HUES6 (cell line): ENCODE measurements at regions not wholly inside any gene's neighbourhood (a gene's known extent, or its start where the extent isn't known, plus 50 kb on each side); places are given as distances from the start of the nearest gene placed in this dataset.

Experiments
- H3K27ac ChIP-seq: 2 replicates; pipeline ENCODE4 v1.7.0; 2013; ENCODE audit warnings: low read depth, mild to moderate bottlenecking, low read length, inconsistent platforms
- H3K27me3 ChIP-seq: 2 replicates; pipeline ENCODE4 v1.6.1; 2013; ENCODE audit warnings: low read length; ENCODE audit not compliant: control insufficient read depth, insufficient read depth
- H3K36me3 ChIP-seq: 2 replicates; pipeline ENCODE4 v1.6.1; 2013; ENCODE audit warnings: low read length; ENCODE audit not compliant: control insufficient read depth, insufficient read depth
- H3K4me1 ChIP-seq: 2 replicates; pipeline ENCODE4 v1.6.1; 2013; ENCODE audit warnings: low read length; ENCODE audit not compliant: control insufficient read depth, insufficient read depth
- H3K4me3 ChIP-seq: 2 replicates; pipeline ENCODE4 v1.5.1; 2013; ENCODE audit warnings: low read depth, low read length
- H3K9ac ChIP-seq: one replicate; pipeline ENCODE4 v1.6.1; 2013; ENCODE audit warnings: mild to moderate bottlenecking, low read length
- H3K9me3 ChIP-seq: 2 replicates; pipeline ENCODE4 v1.6.1; 2013; ENCODE audit warnings: low read depth, low read length; ENCODE audit not compliant: control insufficient read depth, insufficient read depth

DNA sequence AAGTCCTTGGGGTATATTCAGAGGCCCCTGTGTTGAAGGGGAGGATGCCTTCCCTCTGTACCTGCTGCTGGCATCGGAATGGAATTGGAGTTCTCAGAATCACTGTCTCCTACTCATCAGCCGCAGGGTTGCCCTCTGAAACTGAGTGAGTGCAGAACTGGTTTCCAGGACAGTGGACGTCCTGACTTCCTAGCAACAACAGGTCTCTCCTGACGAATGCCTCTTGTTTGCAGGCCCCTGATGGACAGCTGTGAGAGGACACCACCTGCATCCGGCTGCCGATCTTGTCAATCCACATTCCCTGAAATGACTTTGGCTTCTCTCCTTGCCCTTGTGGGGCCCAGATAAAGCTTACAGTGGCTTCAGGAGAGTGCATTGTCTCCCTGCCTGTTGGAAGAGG, 274.5 kb downstream of the NSG2 start:
- Histone ChIP-seq H3K9me3 (no peaks in the 10 kb centered on the region), H3K4me1 (0 out of 2 replicates have a peak, but pooled peaks cover 2% of the 10 kb centered on the region), H3K36me3 (no peaks in the 10 kb centered on the region), H3K27ac (no peak overlapping the region), H3K9ac (no peak overlapping the region), H3K4me3 (no peak overlapping the region), H3K27me3 (peaks cover 16% of the 10 kb centered on the region; the same call in 1 of the 2 replicates)

DNA sequence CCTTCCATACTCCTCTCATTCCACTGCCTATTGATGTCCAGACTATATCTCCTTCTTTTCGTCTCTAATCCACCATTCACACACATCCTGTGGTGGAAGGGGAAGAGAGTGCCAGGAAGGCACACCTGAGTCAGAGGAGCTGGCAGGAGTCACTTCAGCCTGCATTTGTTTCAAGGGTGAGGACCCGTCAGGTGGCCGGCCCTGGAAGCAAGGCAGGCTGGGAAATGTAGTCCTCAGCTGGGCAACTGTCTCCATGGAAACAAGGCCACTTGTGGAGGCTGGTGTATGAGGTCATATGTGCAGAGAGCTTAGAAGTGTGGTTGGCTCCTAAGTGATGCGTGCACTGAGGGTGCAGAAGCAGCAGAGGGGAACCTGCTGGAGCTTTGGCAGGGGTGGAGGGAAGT, 278.4 kb downstream of the NSG2 start:
- no peak overlapping the region for H3K4me3 ChIP-seq
- H3K36me3 ChIP-seq: no peaks in the 10 kb centered on the region
- H3K9me3 ChIP-seq: no peaks in the 10 kb centered on the region
- peaks cover 15% of the 10 kb centered on the region for H3K4me1 ChIP-seq
- H3K9ac ChIP-seq: no peak overlapping the region
- H3K27ac ChIP-seq: no peak overlapping the region
- H3K27me3 ChIP-seq: peaks cover 16% of the 10 kb centered on the region; the same call in 1 of the 2 replicates

DNA sequence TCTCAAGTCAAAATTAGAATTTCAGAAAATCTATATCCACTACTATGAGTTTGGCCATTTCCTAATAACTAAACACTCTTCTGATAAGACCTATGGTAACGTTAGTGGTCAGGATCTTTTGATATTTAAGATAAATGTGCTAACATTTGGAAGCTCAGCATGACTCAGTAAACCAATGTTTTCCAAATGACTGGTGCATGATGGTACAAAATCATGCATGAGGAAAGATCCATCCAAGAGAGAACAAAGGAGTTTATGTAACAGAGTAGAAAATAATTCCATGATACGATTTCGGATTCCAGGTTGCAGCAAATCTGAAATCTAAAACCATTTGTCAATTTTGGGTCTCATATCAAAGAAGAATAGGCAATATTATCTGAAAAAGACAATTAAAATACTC, 279.2 kb downstream of the NSG2 start:
- Histone ChIP-seq H3K9ac (no peak overlapping the region), H3K4me1 (peaks cover 23% of the 10 kb centered on the region), H3K9me3 (no peaks in the 10 kb centered on the region), H3K4me3 (no peak overlapping the region), H3K27ac (no peak overlapping the region), H3K27me3 (peaks cover 12% of the 10 kb centered on the region; the same call in 1 of the 2 replicates), H3K36me3 (no peaks in the 10 kb centered on the region)

DNA sequence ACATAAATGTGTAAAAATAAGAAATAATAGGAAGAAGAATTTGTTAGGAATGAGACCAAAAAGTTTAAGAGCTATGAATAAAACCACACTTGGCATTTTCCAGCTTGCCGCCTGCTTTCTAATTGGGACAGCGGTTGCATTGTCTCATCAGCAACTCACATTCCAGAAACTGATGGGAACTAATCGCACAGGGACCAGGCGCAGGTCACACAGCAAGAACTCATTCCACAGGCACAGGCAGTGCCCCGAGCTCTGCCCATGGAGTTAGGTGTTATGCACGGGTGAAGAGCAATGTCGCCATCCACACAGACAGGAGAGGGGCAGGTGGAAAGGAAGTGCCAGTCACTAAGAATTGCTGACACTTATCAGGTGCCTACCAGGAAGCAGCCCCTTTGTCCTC, 279.9 kb downstream of the NSG2 start:
- no peak overlapping the region for H3K27ac ChIP-seq
- H3K4me1 ChIP-seq: peaks cover 24% of the 10 kb centered on the region
- H3K36me3 ChIP-seq: no peaks in the 10 kb centered on the region

DNA sequence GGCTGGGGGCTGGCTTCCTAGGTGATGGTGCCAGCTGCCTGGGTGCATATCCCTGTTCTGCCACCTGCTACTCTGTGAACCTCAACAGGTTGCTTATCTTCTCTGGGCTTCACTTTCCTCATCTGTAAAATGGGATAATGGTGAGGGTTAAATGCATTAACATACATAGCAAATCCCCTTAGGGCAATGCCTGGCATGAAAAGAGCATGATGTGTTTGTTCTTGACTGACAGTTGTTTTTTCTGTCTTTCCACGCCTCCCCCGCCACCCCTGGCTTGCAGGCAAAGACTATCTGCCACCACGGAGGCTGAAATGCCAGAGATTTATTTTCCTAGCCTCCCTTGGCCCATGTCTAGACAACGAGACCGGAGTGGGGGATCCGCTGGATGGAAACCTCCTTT, 280.5 kb downstream of the NSG2 start:
- Histone ChIP-seq H3K4me1 (peaks cover 24% of the 10 kb centered on the region), H3K36me3 (no peaks in the 10 kb centered on the region), H3K4me3 (no peak overlapping the region), H3K9ac (no peak overlapping the region), H3K27ac (no peak overlapping the region), H3K9me3 (no peaks in the 10 kb centered on the region), H3K27me3 (peaks cover 7% of the 10 kb centered on the region; the same call in 1 of the 2 replicates)

More for the DNA sequence above, 279.9 kb downstream of the NSG2 start:
- Histone ChIP-seq H3K9ac (no peak overlapping the region), H3K9me3 (no peaks in the 10 kb centered on the region), H3K27me3 (peaks cover 7% of the 10 kb centered on the region; the same call in 1 of the 2 replicates), H3K4me3 (no peak overlapping the region)

DNA sequence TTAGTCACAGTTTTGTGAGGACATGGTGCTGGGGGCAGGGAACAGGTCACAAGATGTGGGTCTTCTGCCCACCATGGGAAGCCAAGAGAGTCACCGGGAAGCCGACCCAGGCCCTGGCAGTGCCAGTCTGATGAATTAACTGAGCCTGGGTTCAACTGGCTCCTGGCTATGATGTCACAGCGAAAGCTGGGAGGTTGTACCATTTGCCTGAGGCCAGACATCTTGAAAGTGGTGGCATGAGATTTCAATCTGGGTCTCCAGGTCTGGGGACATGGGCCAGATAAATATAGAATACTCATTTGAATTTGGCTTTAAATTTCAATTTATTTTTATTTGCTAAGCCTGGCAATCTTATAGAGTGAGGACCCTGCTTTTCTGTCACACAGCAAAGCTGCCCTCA, 280.9 kb downstream of the NSG2 start:
- Histone ChIP-seq H3K36me3 (no peaks in the 10 kb centered on the region), H3K9me3 (no peaks in the 10 kb centered on the region), H3K9ac (no peak overlapping the region), H3K4me1 (peaks cover 24% of the 10 kb centered on the region), H3K27ac (no peak overlapping the region), H3K4me3 (no peak overlapping the region), H3K27me3 (peaks cover 5% of the 10 kb centered on the region; the same call in 1 of the 2 replicates)

DNA sequence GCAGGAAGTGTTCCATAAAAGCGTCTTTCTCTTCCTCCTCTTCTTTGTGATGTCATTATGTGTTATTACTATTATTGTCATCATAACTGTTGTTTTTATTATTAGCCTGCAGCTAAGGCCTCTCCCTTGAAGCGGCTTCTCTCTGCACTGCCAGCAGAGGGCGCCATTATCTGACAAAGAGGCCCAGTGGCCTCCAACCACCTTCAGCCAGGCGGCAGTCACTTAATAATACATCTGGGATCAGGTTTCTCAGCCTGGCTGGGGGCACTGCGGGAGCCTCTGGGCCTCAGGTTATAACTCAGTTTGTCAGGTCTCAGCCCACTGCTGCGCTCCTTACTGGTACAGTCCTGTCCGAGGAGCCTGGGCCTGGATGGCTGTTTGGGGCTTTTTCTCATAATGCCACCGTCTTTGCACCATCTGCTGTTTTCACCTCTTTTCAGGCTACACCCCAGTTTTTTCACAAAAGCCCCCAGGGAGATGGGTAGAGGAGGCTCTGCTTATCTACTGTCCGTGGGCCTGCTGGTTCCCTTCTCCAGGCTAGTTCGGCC, 281.9 kb downstream of the NSG2 start:
- peaks cover 24% of the 10 kb centered on the region for H3K4me1 ChIP-seq
- H3K9ac ChIP-seq: no peak overlapping the region

DNA sequence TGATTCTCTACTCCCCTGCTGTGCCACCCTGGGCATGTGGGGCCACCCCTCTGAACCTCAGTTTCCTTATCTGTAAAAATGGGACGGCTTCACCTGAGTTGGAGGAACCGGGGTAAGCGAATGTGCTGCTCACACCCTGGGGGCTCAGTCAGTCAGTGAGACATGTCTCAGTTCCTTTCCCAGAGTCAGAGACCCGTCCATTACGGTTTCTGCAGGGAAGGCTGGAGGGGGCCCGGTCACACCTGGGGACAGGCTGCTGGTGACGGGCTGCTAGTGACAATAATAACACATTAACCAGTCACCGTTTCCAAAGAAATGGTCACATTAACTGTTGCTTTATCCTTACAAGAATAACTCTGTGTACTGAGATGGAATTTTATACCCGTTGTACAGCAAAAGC, 282.4 kb downstream of the NSG2 start:
- Histone ChIP-seq H3K9me3 (no peaks in the 10 kb centered on the region), H3K9ac (no peak overlapping the region), H3K27ac (peak overlapping the region; percentile 38; the same call in 1 of the 2 replicates), H3K36me3 (no peaks in the 10 kb centered on the region), H3K4me3 (no peak overlapping the region), H3K27me3 (no peaks in the 10 kb centered on the region), H3K4me1 (peaks cover 24% of the 10 kb centered on the region)

More for the DNA sequence above, 281.9 kb downstream of the NSG2 start:
- H3K9me3 ChIP-seq: no peaks in the 10 kb centered on the region
- H3K4me3 ChIP-seq: no peak overlapping the region
- H3K27ac ChIP-seq: peak overlapping the region; percentile 38; the same call in 1 of the 2 replicates
- H3K27me3 ChIP-seq: no peaks in the 10 kb centered on the region
- no peaks in the 10 kb centered on the region for H3K36me3 ChIP-seq

DNA sequence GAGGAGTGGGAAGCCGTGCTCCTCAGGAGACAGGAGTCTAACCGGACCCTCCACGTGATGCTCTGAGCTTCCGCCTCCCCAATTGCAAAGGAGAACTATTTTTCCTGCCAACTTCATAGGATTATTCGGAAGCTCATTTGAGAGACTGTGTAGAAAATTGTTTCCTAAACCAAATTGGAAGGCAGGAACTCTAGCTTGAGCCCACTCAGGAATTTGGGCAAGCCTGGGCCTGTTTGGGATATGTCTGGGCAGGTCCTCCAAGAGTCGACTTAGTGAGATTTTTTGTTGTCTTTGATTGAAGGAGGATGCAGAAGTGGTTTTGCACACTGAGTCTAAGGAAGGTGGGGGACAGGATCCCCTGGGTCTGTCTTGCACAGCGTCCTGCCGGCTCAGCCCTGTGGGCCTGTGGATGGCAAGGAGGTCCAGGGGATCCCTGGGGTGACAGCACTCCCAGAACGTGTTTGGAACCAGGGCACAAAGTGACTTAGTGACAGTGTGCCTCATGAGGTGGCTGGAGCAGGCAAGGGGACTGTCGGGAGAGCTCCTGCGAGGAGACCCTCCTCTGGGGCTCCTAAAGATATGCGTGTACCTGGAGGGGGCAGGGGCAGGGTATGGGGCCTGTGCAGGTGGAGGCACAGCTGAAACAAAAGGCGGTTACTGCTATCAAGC, 283.3 kb downstream of the NSG2 start:
- no peak overlapping the region for H3K4me3 ChIP-seq
- H3K9me3 ChIP-seq: no peaks in the 10 kb centered on the region
- H3K36me3 ChIP-seq: no peaks in the 10 kb centered on the region
- peak overlapping the region; percentile 46; the same call in 1 of the 2 replicates for H3K27ac ChIP-seq
- H3K9ac ChIP-seq: peak overlapping the region; percentile 64
- H3K4me1 ChIP-seq: peaks cover 22% of the 10 kb centered on the region
- no peaks in the 10 kb centered on the region for H3K27me3 ChIP-seq

DNA sequence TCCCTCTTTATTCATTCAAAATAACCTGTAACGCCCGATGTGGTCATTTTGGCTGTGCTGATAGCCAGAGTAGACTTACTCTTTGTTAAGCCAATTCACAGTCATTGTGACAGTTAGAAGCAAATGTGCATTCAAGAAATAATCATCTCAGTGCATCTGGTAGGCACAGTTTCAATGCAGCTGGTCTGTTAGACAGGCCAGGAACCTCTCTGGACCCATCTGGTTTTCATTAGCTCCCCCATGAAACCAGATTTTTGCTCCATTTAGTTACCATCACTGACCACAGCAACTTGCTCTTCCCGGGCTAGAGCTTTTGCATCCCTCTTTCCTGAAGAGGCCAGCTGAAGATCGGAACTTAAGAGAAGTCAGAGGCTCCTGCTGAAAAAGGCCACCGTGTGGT, 284.2 kb downstream of the NSG2 start:
- peaks cover 22% of the 10 kb centered on the region for H3K4me1 ChIP-seq
- H3K9me3 ChIP-seq: no peaks in the 10 kb centered on the region
- no peak overlapping the region for H3K27ac ChIP-seq
- no peaks in the 10 kb centered on the region for H3K27me3 ChIP-seq
- H3K4me3 ChIP-seq: no peak overlapping the region
- H3K36me3 ChIP-seq: no peaks in the 10 kb centered on the region
- H3K9ac ChIP-seq: no peak overlapping the region

DNA sequence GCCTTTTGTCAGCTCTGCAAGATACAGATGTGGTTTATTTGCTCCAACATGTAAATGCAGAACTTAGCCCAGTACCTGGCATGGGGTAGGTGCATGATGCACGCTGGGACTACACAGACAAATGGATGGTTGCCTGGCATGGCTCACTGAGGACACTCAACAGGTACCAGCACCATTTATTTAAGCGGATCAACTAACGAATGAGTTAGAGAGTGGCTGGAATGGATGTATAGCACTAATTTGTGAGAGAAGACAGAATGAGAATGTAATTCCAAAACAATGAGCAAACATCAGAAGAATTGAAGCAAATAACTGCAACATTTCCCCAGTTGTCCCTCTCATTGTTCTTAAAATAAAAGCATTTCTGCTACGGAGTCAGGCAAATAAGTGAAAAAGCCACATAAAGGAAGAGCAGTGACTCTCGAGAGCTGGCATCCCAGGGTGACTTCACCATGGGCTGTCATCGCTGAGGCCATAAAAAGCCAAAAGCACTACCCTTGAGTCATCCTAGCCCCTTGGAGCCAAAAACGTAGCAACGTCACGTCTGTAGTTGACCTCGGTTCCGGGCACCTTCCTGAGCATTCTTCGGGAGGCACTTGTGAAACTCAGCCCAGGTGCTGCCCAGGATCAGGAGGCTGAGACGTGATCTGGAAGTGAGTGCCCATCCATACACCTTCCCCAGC, 290.3 kb downstream of the NSG2 start:
- Histone ChIP-seq H3K36me3 (no peaks in the 10 kb centered on the region), H3K9ac (no peak overlapping the region), H3K27me3 (no peaks in the 10 kb centered on the region), H3K4me1 (peaks cover 20% of the 10 kb centered on the region; the same call in 1 of the 2 replicates), H3K27ac (no peak overlapping the region), H3K9me3 (no peaks in the 10 kb centered on the region), H3K4me3 (no peak overlapping the region)
